ENCODE measurements at regions not wholly inside any gene's neighbourhood (a gene's known extent, or its start where the extent isn't known, plus 50 kb on each side); places are given as distances from the start of the nearest gene placed in this dataset.

DNA sequence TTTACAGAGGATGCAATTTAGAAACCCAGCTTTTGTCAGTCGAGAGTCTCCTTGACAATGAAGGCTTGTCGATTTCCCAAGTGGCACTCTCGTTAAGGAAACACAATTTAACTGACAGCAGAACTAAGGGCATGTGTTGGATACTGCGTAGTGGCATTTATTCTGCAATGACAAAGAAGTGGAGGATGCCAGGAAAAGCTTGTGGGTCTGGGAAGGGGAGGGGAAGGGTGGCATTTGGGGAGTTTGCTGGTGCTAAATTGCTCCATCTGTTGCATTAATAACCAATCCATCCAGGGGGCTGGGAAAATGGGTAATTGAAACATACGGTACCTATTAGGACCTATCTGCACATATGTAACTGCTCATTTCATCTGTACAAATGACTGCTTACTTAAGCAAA is 190.6 kb downstream of the NSG2 start:
- DNase-seq = no peak

- DNase-seq = no peak
Observed at GRCh38 chr5:174239718-174240117, 194.2 kb downstream of the NSG2 start.

GRCh38 chr5:174242573-174242972 is 197.1 kb downstream of the NSG2 start:
- no peak for DNase-seq

- no peak for DNase-seq
Observed at GRCh38 chr5:174243904-174244303, 198.4 kb downstream of the NSG2 start.

DNA sequence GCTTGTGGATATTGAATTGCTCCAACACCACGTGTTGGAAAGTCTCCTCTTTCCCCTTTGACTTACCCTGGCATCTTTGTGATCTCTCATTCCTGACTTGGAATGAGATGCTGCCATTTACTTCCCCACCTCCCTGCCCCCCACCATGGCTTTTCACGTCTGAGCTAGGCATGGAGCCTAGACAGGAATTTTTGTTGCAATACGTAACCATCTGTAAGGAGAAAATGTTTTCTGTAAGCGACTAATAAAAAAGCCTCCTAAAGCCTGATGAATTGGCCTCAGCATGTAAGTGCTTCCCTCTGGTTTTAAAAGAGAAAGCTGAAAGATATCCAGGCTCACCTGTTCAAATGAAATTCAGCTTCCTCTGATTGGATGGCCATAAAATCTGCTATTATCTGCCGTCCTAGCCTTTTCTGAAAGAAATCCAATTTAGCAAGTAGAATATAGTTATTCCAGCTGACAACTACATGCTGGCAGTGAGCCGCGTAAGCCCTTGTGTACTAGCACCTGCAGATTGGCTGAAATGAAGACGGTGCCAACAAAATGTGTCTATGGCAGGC is 200.1 kb downstream of the NSG2 start:
- no peak for DNase-seq

GRCh38 chr5:174246743-174247142 is 201.2 kb downstream of the NSG2 start:
- no peak for DNase-seq

DNA sequence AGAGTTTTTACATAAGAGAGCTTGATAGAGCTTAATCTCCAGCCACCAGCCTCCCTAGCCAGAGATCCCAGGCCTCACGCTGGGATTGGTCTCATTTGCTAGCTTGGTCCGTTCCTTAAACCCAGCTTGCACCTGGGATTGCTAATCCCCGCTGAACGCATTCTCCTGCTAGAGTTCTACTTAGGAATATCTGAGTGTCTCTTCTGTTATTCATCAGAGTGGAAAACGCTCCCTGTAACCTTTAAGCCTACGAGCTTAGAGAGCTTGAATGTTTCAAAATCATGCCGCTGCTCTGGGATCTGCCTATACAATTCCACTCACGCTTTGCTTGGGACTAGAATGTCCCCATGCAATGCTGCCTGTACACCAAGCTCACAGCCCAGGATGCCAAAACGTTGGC is 201.8 kb downstream of the NSG2 start:
- no peak for DNase-seq

- no peak for DNase-seq
Observed at GRCh38 chr5:174251305-174252000, 205.9 kb downstream of the NSG2 start.

DNA sequence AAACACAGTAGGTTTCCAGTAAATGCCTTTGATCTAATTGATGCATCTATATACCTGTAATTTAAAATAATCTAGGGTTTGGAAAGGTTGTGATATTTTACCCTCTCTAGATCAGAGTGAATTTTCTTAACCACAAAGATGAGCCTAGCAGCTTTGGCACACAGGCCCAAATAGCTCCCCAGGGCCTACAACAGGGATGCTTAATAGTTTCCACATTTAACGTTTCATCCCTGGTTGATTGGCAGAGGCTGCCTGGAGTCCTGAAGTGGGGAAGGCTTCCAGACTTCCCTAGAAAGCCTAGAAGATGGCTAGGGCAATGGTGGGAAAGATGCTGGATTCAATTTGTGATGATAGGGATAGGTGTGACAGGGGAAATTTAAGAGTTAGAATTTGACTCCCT is 206.6 kb downstream of the NSG2 start:
- DNase-seq = no peak

DNA sequence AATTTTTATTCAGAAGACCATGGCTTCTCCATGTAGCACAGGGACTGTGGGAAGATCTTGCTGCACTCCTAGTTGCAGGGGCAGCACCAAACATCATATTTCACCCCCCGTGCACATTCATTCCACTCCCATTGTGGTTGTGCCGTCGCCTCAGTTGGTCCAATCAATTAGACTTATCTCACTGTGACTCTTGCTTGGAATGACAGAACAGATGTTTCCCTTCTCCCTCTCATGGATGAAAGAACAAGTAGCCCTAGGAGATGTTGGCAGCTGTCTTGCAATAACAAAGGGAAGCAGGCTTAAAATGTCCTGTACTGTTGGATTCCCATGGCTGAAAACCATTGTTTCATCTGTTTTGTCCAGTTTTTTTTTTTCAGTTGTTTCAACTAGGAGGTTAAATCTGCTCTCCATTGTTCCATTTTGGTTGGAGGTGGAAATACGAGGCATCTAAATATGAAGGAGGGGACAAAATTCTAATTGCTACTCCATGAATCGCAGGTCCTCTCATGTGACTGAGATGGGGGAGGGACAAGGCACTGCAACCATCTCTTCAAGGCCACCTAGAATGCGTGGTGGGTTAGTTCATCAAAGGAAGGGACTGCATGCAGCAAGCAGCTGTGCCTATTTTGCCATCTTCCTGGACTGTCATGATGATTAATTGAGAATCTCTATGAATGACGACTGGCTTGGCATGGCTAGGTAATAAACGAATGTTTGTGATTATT is 214.4 kb downstream of the NSG2 start:
- DNase-seq = no peak

DNA sequence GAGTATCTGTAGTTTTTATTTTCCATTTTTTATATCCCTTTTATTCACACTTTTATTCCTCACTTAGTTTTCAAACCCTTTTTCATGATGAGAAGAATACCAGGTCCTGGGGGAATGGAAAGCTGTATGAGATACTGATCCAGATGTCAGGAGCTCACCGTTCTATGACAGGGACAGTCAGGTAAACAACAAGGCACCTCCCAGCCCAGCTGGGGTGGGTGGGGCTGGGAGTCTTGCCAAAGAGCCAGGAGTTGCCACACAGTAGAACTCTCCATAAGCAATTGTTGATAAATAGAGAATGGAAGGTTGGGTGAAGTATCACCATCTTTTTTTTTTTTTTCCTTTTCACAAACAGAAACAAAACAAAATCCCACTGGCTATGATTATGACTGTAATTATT is 225.8 kb downstream of the NSG2 start:
- DNase-seq = no peak

- DNase-seq = no peak
Observed at GRCh38 chr5:174272671-174273070, 227.2 kb downstream of the NSG2 start.

DNA sequence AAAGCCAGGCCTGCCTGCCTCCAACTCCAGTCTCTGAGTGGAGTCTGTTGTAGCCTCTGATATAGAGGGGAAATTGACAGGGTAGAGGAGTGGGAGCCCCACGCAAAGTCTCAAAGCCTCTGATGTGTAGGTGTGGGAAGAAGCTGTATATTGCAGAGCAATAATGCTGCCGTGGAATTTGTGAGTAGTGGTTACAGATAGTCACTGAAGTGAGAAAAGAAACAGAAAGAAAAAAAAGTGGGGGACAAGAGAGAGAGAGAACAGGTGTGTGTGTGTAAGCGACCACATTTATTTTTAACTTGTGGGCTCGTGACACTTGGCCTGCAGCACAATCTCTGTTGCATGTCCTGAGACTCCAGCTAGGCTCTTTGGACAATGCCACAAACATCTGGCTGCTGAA is 227.8 kb downstream of the NSG2 start:
- DNase-seq = no peak

DNA sequence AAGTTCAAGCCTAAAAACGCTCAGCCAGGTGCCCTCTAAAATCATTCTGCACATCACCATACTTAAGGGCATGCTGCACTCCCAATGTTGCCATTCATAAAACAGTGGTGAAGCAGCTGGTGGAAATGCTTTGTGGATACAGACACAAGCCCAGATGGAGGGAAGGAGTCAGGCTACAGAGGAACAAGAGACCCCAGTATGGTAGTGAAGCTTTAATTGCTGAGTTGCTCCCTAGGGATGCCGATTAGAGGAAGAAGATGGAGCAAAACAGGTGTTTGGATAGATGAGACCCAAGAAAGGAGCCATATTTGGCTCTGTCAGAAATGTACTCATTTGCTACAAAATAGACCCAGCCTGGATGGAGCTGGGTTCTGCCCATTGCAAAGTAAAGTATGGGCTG is 230.5 kb downstream of the NSG2 start:
- no peak for DNase-seq

DNA sequence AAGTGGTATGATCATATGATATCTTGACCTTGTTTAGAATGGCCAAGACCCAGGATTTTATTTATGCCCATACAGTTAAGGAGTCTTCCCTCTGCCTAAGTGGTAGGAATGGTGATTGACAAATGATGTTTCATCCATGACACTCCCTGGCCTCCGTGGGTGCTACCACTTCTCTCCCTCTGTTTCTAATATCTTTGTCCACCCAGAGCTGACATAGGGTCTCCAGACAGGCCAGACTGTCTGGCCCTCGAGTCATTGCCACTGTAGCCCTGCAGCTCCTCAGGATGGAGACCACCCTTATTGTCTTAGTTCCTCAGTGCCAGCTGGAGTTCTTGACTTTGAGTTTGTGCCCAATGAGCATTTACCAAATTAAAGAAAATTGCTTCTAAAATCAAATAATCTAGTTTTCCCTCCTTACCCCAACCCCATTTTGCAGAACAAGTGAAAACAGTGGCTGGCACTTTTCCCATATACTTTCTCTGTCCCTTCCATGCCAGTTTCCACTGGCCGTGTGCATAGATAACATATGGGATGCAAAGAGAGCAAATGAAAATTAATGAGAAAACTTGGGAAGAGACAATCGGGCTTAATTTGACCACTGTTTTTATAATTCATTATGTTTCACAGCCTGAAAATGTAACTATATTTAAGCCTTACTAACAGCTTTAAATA is 235.7 kb downstream of the NSG2 start:
- DNase-seq = no peak

DNA sequence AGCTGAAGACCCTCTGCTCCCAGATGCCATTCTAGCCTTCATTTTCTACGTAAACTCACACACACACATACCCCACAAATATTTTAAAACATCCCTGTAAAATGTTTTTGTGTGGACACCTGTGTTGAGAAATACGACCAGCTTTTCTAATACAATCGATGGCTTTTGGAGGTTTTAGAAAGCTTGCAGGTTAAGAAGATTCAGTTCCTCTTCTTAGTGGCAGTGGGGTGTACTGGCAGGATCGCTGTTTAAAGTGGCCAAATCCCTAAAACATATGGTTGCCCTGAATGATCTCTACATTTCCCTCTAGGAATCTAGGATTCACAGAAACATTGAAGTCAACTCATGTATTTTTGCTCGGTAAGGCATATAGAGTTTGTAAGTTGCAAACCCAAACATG is 236.3 kb downstream of the NSG2 start:
- no peak for DNase-seq

DNA sequence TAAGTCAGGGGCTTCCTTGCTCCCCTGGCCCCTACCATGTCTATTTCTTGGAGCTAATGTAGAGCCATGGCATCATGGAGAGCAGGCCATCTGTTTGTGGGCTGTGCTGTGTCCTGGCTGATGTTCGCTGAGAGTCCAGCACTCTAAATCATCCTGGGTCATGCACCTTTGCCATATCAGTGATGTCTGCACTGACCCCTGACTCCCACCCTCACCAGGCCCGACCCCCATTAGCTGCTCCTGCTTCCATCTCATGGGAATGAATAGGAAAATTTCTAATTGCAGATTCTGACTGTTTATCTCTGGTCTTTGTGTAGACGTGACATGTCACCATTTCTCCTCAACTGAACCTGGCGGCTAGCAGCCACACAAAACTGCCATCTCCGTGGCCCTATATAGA is 236.9 kb downstream of the NSG2 start:
- DNase-seq = no peak

DNA sequence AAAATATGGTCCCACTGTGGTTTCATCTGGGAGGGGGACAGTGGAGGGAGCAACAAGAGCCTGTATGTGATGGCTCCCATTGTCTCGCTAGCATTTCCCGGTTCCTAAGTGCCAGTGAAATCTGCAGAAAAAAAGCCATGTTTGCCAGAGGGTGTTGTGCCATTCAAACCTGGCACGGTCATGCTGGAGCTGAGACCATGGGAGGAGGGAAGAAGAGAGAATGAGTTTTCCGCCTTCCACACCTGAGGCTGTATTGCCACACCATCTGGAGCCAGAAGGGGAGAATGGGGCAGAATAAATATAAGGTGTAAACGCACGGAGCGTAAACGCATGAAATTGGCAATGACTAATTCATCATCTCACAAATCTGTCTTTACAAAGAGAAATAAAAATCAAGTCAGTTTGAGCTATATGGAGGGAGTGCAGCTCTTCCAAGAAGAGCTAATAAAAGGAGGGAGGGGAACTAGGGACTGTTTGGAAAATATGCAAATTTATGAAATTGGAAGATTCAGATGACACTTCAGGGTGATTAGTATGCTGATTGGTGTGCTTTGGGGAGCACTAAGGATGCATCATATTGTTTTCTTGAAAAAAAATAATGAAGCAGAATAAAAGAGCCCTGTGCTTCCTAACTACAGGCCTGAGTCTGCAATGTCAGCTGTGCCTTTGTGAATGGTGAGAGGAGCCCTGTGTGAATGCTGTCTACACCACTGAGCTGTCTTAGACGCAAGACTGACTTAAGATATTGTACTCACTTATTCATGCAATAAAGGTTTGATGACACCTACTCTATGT is 237.9 kb downstream of the NSG2 start:
- DNase-seq = no peak

GRCh38 chr5:174284873-174285272 is 239.4 kb downstream of the NSG2 start:
- no peak for DNase-seq

DNA sequence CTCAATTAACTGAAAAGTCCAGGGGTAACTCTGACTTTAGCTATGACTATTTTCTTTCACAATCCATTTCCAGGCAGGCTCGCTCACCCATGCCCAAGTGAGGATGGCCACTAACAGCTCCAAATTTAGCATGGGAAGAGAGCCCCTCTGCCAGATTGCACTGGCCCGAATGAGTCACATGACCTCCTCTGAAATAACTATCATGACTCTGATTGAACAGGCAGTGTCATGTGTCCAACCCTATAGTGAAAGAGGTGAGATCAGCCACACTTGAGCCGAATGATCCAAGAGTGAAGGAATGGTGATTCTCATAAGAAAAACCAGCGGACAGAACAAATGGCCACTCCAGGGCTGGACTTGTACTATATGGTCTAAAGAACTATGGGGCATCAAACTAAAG is 242.3 kb downstream of the NSG2 start:
- DNase-seq = no peak

- DNase-seq = no peak
Observed at GRCh38 chr5:174288439-174288838, 242.9 kb downstream of the NSG2 start.

DNA sequence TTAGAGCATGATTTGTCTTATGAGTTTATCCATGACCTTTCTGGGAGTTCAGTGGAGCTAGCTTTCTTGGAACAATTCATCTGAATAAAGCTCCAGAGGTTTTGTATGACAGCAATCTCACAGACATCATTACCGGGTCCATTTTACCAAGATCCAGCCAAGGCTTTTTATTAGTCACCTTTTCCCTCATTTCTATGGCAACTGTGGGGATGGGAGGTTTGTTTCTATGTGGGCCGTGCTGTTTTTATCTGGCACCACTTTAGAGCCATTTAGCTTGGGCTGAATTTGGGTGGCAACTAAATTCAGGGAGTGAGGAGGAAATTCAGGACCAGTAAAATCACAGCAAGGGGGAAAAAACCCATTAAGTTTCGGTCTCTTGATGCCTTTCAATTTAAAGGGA is 245.7 kb downstream of the NSG2 start:
- no peak for DNase-seq

GRCh38 chr5:174292348-174292747 is 246.8 kb downstream of the NSG2 start:
- DNase-seq = no peak
